NCI-H524 treated with DMSO at 0.1 percent for 48 hours (cell line): ENCODE measurements at regions not wholly inside any gene's neighbourhood (a gene's known extent, or its start where the extent isn't known, plus 50 kb on each side); places are given as distances from the start of the nearest gene placed in this dataset.

Source experiments
- DNase-seq: peaks from one replicate; lab custom pipeline; 2025; lab: John Stamatoyannopoulos, UW

DNA sequence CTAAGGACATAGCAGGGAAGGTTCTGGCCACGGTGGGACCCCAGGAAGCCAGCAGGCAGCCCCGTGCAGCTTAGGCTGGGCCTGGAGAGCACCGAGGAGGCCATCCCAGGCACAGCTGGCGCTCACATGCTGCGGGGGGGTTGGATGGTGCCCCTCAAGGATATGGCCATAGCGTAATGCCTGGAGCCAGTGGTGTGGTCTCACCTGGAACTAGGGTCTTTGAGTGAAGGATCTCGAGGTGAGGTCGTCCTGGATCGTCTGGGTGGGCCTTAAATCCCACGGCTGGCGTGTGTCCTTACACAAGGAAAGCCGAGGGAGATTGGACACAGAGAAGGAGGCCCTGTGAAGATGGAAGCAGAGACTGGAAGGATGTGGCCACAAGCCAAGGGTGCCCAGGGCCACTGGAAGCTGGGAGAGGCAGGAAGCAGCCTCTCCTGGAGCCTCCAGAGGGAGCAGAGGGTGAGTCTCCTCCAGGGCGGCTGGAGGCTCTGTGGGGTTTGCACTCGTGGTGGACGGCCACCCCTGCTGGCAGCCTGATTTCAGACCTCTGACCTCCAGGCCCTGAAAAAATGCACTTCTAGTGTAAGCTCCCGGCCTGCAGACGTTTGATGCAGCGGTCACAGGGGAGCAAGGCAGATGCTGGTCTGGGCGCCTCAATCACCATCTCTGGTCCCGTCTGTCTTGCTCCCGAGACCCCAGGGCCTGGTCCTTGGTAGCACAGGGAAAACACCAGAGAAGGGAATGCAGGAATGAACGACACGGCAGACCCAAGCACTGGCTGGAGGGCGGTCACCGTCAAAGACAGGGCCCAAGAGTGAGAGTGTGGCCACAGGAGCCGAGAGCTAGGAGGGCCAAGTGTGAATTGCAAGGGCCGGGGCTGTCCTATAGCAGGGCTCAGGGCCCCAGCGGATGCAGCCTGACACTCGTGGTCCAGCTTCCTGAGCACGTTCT is 218.6 kb downstream of the KIF26A start:
- DNase-seq: no peak

DNA sequence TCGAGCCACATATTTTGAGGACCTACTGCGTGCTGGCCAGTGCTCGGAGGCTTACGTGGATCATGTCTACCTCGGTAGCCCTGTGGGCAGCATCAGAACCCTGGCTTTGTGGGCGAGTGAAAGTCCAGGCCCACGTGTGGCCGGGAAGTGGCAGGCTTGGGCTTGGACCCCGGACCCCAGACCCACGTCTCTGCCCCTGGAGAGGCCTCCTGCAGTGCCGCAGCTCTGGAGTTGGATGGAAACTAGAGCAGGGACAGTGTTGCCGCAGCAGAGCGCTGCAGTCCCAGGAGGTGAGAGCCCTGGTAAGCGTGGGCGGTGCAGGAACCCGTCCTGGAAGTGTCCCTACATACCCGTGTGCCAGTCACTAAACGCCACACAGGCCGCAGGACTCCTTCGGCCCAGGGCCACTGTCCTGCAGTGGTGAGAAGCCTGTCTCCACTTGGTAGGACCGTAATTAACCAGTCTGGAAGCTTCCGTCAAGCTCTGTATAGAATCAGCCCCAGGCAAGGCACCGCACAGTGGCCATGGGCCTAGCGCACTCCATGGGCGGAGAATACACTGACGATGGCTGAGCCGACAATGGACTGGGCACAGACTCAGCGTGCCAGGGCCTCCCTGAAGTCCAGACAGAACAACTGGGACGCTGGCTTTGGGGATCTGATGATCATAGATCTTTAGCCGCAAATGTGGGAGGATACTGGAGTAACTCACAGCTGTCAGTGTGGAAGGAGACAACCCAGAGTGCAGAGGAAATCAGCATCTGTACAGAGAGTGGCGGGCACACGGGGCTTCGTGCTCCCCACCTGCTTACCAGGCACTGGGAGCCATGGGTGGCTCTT is 219.5 kb downstream of the KIF26A start:
- DNase-seq: no peak

DNA sequence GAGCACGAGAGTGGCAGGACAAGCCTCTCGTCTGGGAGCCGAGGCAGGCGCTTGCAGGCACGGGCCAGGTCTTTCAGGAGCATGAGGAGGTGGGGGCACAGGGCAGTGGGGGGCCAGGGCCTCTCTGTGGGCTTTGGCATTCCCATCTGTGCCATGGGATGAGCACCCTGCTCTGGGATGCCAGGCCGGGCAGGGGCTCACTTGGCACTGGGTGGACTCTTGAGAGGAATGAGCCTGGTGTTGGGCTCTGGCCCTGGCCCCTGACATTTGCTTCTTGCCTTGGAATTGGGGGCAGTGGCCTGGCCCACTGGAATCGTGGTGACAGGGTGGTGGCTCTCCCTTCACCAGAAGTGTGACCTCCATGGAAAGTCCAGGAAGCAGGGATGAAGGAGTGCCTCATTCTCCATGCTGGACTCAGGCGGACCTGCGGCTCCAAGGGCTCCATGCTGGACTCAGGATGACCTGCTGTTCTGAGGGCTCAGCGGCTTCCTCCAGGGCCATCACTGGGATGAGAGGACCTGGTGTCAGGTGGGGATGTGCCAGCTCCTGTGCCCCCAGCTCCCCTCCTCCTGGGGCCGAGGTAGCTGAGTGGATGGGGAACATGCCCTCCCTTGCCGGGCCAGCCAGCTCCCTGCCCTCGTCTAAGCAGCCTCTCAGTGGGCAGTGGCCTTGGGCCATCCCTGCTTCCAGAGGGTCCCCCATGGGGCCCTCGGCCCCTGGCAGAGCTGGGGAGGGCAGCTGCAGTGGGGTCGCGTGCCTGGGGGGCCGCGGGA is 220.3 kb downstream of the KIF26A start:
- no peak for DNase-seq

DNA sequence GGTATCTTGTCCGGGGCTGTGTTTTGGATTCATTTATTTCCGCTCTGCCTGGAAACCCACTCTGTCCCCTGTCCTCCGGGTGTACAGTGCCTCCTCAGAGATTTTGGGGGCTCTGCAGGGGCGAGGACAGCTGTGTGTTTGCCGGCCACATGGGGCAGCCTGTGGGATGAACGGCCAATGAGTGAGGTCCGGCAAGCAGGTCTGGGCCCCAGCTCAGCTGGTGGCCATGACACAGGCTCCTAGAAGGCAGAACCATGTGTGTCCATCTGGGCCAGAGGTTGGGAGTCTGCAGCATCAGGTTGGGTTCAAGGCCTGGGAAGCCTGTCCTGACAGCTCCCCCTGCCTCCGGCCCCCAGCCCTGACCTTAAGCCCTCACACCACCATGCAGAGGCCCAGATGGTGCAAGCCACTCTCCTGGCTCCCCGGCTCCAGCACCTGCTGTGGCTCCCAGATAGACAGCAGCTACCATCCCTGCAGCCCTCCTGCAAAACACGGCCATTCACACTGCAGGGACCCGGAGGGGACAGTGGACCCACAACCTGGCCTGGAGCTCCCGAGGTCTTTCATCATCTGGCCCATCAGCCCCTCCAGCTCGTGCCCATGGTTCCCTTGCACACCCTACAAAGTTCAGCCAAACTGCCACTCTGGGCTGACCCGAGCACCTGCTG is 220.1 kb upstream of the C14orf180 start:
- DNase-seq: no peak

DNA sequence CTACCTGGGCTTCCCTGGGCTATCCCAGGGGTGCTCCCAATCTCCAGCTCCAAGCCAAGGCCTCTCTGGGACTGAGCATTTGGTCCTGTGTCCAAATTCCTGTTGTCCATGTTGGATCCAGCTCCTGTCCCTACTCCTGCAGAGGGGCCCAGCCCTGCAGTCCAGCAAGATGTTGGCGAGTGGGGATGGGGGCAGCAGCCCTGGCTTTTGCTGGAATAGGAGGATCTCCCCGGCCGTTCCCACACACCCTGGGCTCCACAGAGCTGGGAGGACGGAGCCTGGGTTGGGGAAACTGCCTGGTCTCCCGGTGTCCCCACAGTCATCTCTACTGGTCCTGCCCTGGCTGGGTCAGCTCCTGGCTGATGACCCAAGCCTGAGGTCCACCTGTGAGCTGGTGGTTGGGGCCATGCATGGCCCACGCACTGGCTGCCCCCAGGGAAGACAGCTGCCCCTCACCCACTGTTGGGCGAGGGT is 219.6 kb upstream of the C14orf180 start:
- no peak for DNase-seq

DNA sequence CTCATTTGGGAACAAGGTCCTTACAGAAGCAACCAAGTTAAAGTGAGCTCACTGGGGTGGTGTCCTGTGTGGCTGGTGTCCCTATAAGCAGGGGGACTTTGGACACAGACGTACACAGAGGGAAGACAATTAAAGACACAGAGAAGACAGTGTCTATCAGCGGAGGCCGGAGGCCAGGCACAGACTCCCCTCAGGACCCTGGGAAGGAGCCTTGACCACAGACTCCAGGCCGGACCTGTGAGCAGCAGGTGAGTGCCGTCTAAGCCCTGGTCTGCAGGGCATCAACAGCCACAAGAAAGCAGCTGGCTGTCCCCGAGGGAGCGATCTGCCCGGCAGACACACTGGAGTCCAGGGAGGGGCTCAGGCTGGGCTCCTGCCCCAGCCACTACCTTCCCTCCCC is 219.1 kb upstream of the C14orf180 start:
- no peak for DNase-seq

DNA sequence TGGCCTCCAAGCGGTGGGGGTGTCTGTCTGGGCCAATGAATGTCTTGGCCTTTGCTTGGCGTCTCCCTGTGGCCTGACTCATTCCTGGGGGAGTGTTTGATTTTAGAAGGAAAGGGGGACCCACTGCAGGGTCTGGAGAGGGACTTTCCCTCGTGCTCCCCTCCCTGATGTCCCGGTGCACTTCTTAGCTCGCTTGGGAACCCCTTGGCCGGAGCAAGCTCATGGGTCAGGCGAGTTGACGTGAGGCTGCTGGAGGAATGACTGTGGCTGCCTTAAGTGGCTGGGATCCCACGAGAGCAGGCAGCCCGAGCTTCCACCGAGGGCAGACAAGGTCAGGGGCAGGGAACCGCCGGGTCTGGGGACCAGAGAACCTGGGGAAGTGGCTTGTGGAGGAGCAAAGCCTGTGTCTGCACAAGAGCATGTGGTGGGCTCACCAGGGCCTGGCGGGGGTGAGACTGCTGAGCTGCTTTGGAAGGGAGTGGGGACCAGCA is 218.4 kb upstream of the C14orf180 start:
- no peak for DNase-seq

DNA sequence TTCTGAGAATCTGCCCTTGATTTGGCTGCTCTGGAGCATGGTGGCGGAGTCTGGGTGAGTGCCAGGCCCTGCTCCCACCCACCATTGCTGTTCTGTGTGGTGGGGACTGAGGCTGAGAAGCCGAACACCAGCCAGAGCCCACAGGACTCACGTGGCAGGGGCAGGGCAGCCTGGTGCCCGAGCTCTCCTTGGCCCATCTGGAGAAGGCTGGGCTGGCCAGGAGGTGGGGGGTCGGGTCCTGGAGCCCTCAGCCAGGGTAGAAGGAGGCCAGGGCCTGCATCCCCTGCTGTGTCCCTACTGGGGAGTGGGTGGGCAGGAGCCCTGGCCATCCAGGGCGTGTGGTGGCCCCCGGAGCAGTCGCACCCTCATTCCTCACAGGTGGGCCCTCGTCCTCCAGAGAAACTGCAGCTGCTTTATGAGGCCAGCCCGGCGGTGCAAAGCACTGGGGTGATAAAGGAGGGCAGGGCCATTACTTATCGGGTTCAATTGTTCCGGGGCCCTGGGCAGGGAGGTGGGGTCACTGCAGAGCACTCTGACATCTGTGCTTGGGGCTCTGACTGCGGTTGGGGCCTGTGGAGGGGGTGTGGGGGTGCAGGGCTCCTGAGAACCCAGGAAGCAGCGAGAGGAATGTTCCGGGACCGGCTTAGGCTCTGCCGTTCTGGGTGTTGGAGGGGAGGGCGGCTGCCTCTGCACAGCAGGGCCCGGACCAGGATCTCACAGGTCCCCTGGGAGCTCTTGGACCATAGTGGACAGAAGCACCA is 217.5 kb upstream of the C14orf180 start:
- DNase-seq: no peak

DNA sequence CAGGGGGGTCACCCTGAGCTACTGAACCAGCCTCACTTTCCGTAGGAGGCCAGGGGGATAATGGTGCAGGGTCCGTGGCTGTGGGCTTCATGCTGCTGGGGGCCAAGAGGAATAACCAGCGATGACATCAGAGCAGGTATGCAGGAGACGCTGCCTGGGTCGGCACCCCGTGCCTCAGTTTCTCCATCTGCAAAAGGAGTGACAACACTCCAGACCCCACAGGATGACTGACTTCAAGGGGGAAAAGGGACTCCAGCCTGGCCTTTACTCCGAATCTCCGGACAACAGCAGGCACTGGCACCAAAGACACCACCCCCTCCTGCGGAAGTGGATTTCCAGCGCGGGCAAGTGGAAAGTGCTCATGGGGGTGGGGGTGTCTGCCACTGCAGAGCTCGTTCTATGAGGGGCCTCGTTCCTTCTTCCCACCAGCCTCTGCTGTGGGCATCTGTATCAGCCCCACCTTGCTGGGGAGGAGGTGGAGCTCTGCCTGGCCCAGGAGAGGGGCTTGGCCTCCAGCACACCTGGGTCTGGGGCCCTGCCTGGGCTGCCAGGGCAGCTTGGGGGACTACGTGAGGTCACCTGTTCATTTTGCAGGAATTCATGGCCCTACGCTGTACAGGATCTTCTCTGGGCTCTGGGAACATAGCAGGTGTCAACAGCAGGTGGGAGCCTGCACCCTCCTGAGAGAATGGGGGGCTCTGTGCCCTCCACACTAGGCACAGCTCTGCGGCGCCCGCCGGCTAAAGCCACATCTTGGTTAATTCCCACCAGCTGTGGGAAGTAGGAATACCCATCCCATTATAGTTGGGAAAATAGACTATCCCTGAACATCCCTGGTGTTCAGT is 216.6 kb upstream of the C14orf180 start:
- DNase-seq: no peak

DNA sequence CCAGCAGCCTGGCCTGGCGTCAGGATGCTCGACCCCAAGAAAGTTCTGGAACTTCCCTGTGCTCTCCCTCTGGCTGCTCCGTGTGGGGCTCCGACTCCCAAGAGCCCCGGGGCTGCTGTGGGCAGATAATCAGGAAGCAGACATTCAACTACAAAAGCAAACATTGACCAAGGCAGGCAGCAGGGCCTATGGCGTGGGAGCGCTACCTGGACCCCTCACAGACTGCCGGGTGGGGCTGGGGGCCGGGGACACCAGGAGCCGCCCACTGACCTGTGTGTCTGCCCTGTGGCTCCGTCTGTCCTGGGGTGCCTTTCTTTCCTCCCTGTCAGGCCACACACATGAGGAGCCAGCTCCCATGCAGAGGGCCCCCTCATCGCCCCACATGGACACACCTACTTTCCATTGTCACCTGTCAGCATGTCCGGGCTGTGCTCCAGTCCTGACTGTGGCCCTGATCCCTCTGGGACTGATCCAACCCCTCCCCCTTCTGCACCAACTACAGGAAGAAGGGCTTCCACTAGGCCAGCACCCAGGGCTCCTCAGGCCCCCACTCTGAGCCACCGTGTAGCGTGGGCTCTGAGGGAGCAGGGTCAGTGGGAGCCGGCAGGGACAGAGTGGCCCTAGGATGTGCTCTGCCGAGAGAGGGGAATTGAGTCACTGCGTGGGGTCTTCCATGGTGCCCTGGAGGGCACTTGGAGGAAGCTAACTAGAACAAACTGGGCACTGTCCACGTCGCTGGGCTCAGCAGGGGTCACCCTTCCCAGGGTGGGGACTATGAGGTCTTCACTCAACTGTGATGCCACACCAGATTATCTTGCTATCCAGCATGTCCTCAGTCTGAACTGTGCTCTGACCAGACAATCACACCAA is 215.4 kb upstream of the C14orf180 start:
- DNase-seq: no peak

DNA sequence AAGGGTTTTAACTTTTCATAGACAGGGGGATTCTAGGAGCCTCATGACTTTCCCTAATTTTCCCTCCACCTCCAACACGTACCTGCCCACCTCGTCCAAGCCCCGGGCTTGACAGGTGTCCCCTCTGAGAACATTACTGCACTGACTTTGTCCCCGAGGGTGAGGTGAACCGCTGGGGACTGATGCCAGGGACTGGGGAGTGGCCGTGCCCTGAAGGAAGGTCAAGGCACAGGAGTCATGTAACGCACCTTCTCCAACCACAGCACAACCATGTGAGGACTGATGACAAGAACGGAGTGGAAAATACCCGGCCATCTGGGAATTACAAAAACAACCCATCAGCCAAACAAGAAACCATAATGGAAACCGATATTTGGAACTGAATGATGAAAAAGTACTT is 214.7 kb upstream of the C14orf180 start:
- DNase-seq: no peak

DNA sequence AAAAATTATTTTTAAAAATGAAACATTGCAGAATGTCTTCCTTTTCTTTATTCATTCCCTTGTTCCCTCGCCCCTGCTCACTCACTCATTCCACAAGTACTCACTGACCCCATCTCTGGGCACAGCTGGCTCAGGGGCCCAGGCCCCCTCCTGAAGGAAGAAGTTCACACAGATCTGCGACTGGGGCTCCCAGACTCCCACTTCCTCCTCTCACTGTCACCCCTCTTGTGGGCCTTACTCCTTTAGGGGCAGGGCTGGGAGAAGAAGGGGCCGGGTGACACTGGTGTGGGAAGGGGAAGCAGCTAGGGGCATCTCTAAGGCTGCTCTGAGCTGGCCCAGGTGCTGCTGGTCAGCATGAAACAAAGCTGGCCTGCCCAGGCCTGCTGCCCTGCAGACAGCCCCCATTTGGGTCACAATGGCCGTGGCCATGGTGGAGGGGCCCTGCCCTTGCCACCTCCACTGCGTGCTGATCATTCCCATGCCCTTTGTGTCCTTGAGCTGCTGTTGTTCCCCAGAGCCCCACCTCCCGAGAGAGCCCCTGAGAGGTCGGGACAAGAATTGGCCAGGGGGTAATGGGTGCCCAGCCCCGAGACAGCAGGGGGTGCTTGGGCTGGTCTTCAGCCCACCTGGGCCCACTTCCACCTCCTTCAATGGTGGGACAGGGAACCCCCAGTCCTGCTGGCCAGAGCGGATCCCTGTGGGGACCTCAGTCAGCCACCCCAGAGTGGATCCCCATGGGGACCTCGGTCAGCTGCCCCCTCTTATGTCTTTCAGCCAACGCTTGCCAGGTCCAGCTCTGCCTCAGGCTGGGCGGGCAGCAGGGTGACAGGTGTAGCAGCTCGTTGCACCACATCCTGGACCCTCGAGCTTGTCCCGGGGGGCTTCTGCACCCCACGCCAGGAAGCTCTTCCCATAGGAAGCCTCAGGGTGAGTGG is 212.4 kb upstream of the C14orf180 start:
- DNase-seq: no peak

DNA sequence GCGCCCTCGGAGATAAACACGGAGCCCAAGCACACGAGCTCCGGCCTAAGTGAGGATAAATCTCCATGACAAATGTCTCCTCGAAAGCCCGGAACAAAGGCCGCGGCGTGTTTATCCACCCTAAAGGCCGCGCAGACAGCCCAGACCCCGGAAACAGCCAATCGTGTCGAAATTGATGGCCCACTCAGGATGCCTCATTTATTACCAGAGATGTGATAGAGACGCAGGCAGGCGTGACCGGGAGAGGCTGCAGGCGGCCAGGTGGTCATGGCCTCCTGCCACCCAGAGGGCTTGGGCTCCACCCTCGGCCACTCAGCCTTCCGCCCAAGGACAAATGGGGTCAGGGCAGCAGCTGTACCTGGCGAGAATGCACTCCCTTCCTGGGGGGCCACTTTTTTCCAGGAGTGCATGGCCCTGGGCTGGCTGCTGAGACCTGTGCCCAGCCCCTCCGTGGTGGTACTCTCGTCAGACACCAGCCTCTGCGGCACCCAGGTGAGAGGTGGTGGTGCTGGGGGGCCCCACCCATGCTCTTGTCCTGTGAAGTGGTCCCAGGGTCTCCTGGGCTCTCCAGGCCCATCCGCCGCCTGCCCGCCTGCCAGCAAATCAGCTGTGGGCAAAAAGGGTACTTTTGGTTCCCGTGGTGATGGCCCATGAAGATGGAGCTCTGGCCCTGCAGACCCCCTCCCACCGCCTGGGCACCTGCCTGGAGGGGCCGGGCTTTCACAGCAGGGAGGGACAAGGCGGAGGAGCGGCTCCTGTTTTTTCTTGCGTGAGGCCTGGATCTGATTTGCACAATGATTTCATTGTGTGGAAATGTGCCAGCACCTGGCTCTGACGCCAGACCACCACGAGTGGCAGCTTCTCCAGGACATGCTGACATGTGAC is 211.5 kb upstream of the C14orf180 start:
- DNase-seq: no peak

DNA sequence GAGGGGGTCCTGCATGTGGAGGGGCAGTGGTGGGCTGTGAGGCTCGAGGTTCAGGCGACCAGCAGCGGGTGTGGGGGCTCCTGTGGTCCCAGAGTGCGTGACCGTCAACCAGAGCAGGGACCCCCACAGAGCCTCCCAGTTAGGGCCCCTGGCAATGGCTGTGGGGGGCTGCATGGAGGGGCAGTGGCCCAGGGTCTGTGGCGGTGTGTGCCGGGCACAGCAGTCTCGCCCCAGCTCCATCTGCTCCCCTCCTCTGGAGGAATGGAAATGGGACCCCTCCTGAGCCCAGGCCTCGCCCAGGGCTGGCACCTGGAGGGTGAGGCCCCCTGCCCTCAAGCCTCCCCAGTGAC is 210.8 kb upstream of the C14orf180 start:
- DNase-seq: no peak

DNA sequence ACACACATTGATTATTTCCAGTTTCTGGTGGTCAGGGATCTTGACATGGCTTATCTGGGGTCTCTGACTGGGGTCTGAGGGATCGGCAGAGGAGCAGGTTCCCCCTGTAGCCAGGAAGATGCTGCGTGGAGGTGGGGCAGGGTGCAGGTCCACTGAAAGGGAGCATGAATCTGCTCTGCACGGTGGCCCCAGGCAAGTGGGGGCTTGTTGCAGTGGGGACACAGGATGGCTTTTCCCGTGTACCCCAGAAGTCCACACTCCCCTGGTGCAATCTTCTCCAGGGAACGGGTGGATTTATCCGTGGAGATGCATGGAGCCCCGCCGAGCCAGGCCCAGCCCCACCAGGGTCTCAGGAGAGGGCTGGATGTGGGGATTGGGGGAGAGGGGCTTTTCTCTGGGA is 210.4 kb upstream of the C14orf180 start:
- no peak for DNase-seq

DNA sequence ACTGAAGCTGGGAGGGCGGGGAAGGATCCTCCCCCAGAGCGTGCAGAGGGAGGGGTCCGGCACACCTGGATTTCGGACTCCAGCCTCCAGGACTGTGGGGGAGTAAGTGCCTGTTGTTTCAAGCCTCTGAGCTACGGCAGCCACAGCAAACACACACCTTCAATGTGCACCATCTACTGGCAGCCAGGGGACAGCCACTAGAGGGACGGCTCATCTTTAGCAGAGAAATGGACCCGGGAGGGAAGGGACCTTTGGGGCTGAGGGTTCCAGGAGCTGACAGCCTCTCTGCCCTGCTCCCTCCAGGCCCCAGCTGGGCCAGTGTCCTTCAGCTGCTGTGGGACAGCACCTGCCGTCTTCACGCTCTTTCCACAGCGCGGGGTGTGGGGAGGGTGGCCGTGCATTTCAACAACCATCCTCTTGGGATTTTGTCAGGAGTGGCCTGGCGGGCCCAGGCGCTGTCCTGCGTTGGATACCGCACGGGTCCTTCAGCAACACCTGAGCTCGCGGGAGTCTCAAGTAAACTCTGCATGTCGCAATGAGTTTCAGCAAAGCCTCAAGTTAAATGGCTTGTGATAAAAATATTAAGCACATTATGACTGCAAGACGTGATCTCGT is 209.2 kb upstream of the C14orf180 start:
- DNase-seq: peak; percentile 47
